Tibial artery (tissue), 4 donors: ENCODE measurements at regions not wholly inside any gene's neighbourhood (a gene's known extent, or its start where the extent isn't known, plus 50 kb on each side); places are given as distances from the start of the nearest gene placed in this dataset.
A peak's percentile ranks its signal among the peaks of the same experiment; 100 is the strongest.

Source experiments
- DNase-seq, 2 donors: peaks; one replicate each; pipeline ENCODE4 v3.0.0-alpha.2; 2019
- H3K27ac ChIP-seq, 2 donors: fragments of 200-600 bp; sonication (generic) in 1 of 2; 1 replicate in 1 of 2; 2 replicates in 1 of 2; pipeline ENCODE4 v1.5.1; 2018 to 2019; ENCODE audit warnings: mild to moderate bottlenecking in 1 of 2
- H3K27me3 ChIP-seq, 2 donors: fragments of 200-600 bp; sonication (generic) in 1 of 2; one replicate each; pipeline versions ENCODE4 v1.5.1 to v1.6.0; 2016 to 2019
- H3K36me3 ChIP-seq, 3 donors: fragments of 200-600 bp; sonication (generic) in 2 of 3; one replicate each; pipeline ENCODE4 v1.5.1; 2016 to 2019; ENCODE audit warnings: mild to moderate bottlenecking in 2 of 3
- H3K4me1 ChIP-seq, 4 donors: fragments of 200-600 bp; sonication (generic) in 2 of 4; 1 replicate in 3 of 4; 2 replicates in 1 of 4; pipeline ENCODE4 v1.5.1; 2016 to 2019
- H3K4me3 ChIP-seq, 2 donors: fragments of 200-600 bp; sonication (generic) in 1 of 2; 1 replicate in 1 of 2; 2 replicates in 1 of 2; pipeline ENCODE4 v1.5.1; 2018 to 2019; ENCODE audit warnings: mild to moderate bottlenecking in 2 of 2
- H3K9me3 ChIP-seq, 3 donors: fragments of 200-600 bp; sonication (generic) in 1 of 3; one replicate each; pipeline ENCODE4 v1.5.1; 2016 to 2019
- intact Hi-C: fragments of 100-400 bp; cut with DNase I; formaldehyde crosslinking; loops from one replicate; pipeline ENCODE4 v1.15.0; 2023; ENCODE audit warnings: low total_unique reads
- TF ChIP-seq, protein P1 (sequence below), 2 experiments: fragments of 200-600 bp in 1 of 2; fragments of 450-650 bp in 1 of 2; IDR thresholded peaks; one replicate each; pipeline ENCODE4 v1.5.1; 2017 to 2019; ENCODE audit warnings: antibody characterized with exemption in 2 of 2, mild to moderate bottlenecking in 1 of 2, moderate library complexity in 1 of 2

- DNase-seq: no peak
- Histone ChIP-seq H3K27ac (no peak overlapping the region), H3K4me3 (no peak overlapping the region), H3K4me1 (peaks cover 0 to 6% (median 3%) of the 10 kb centered on the region in 4 donors), H3K9me3 (no peaks in the 10 kb centered on the region), H3K36me3 (no peaks in the 10 kb centered on the region), H3K27me3 (no peaks in the 10 kb centered on the region)
- intact Hi-C loops: loop anchor here (5.0 to 10.0 kb wide), 2 partner anchors 340 to 622 kb away; no protein-coding TSS in a partner anchor
- TF ChIP-seq, protein P1, sequence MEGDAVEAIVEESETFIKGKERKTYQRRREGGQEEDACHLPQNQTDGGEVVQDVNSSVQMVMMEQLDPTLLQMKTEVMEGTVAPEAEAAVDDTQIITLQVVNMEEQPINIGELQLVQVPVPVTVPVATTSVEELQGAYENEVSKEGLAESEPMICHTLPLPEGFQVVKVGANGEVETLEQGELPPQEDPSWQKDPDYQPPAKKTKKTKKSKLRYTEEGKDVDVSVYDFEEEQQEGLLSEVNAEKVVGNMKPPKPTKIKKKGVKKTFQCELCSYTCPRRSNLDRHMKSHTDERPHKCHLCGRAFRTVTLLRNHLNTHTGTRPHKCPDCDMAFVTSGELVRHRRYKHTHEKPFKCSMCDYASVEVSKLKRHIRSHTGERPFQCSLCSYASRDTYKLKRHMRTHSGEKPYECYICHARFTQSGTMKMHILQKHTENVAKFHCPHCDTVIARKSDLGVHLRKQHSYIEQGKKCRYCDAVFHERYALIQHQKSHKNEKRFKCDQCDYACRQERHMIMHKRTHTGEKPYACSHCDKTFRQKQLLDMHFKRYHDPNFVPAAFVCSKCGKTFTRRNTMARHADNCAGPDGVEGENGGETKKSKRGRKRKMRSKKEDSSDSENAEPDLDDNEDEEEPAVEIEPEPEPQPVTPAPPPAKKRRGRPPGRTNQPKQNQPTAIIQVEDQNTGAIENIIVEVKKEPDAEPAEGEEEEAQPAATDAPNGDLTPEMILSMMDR (IDR thresholded peaks at IDR 0.05): no peak
Measured at GRCh38 chr6:27174958-27175357, 72.5 kb upstream of the PRSS16 start.

DNA sequence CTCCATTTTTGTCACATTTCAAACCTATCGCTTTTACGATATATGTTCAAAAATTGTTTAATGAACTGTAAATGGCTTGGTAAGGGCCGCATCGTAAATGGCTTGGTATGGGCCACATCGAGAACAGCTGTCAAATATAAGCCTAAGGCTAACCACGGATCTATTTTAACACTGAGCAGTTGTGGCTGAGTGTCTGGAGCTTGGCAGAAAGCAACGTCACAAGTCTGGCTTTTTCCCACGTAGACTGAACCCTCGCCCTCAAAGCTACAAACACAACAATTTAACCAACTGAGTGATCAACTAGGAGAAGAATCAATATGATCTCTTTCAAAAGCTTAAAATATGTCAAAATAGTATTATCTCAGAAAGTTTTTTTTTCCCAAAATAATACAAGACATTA lies 71.4 kb upstream of the PRSS16 start:
- DNase-seq: no peak
- Histone ChIP-seq H3K36me3 (no peaks in the 10 kb centered on the region), H3K4me3 (no peak overlapping the region), H3K4me1 (peaks cover 0 to 6% (median 3%) of the 10 kb centered on the region in 4 donors), H3K27me3 (no peaks in the 10 kb centered on the region), H3K27ac (no peak overlapping the region), H3K9me3 (no peaks in the 10 kb centered on the region)
- intact Hi-C loops: loop anchor here (5.0 to 10.0 kb wide), 2 partner anchors 339 to 621 kb away; no protein-coding TSS in a partner anchor
- TF ChIP-seq, protein P1 (IDR thresholded peaks at IDR 0.05): no peak

DNA sequence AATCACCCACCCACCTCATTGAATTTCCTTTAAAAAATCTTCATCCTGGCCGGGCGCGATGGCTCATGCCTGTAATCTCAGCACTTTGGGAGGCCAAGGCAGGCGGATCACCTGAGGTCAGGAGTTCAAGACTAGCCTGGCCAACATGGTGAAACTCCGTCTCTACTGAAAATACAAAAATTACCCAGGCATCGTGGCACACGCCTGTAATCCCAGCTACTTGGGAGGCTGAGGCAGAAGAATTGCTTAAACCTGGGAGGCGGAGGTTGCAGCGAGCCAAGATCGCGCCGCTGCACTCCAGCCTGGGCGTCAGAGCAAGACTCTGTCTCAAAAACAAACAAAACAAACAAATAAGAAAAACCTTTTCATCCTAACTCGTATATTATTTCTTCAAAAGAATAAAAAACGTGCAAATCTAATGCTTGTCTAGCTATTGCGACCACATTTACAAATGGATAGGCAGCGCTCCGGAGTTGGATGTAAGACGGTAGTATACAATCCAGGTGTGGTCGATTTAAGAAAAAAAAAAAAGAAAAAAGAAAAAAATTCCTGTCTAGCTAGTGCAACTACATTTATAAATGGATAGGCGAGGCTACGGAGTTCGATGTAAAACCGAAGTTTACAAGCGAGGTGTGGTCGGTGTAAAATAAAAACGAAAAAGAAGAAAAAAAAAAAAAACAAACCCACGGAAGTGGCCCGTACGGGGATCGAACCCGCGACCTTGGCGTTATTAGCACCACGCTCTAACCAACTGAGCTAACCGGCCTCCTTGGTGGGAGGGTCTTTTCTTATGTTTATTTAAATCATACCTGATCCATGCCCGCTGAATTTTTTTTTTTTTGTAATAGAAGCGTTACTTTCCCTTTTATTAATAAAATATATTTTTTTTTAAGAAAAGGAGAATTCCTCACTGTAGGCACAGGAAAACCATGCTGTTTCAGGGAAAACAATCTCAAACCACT lies 70.7 kb upstream of the PRSS16 start:
- Histone ChIP-seq H3K9me3 (no peaks in the 10 kb centered on the region), H3K4me3 (peak overlapping the region; percentile 77 to 96), H3K36me3 (no peaks in the 10 kb centered on the region), H3K27ac (peak overlapping the region; percentile 82 to 83), H3K27me3 (no peaks in the 10 kb centered on the region), H3K4me1 (peaks cover 0 to 6% (median 3%) of the 10 kb centered on the region in 4 donors)
- no peak for DNase-seq
- intact Hi-C loops: loop anchor here (5.0 to 10.0 kb wide), 2 partner anchors 338 to 620 kb away; no protein-coding TSS in a partner anchor
- TF ChIP-seq, protein P1 (IDR thresholded peaks at IDR 0.05): no peak

DNA sequence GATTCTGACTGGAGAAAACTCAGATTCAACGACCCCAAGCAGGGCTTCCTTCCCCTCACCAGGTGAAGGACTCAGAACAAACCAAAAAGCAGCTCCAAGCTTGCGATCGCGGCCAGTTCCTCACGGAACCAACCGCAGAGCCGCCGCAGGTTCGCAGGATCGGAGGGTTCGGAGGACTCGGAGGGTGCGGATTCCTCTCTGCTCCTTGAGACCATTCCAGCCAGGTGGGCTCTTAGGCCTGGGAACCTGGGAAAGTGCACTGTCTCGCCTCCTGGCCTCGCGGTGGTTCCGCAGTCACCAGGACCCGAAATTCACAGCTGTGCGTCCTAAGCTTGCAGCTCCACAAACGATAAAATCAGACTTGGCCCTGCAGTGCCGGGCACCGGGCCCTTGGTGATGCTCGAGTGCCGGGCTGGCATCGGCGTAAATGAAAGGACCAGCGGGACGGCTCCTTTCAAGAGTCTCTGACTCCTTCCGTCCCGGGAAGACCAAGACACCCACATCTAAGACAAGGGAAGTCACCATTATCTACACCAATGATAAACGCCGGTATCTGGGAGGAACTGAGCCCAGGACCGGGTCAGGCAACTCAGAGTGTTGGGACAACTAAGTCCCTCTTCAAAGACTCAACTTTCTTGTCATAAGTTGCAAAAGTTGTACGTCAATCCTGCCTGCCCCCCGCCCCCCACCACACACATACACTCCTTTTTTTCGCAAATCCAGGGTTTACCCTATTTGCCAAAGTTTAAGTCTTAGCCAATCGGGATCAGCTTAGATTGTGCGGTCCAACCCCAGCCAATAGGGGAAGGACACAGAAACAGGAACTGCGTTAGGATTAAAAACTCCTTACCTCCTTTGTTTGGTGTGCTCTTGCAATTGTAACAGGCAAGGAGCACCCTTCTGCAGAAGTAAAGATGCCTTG lies 69.8 kb upstream of the PRSS16 start:
- Histone ChIP-seq H3K9me3 (no peaks in the 10 kb centered on the region), H3K27ac (peak overlapping the region; percentile 82 to 83), H3K27me3 (no peaks in the 10 kb centered on the region), H3K4me3 (peak overlapping the region; percentile 77 to 96), H3K36me3 (no peaks in the 10 kb centered on the region), H3K4me1 (peaks cover 0 to 6% (median 3%) of the 10 kb centered on the region in 4 donors)
- intact Hi-C loops: loop anchor here (5.0 to 10.0 kb wide), 2 partner anchors 337 to 620 kb away; no protein-coding TSS in a partner anchor
- peak; percentile 73 to 90 for DNase-seq
- TF ChIP-seq, protein P1 (IDR thresholded peaks at IDR 0.05): peak in 1 of 2 experiments; percentile 52

DNA sequence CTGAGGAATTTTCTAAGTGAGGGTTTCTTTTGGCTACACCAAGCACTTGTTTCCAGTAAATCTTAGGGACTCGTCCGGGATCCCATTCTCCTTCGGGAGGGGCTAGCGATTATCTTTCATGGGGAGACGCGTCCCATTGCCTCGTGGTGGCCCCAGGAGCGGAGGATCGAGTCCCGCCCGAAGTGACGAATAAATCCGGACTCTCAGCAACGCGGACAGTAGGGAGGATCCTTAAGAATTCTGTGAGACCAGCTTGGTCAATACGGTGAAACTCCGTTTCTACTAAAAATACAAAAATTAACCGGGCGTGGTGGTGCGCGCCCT lies 69.1 kb upstream of the PRSS16 start:
- no peak for DNase-seq
- H3K9me3 ChIP-seq: no peaks in the 10 kb centered on the region
- peak overlapping the region; percentile 77 to 96 for H3K4me3 ChIP-seq
- peak overlapping the region; percentile 82 to 83 for H3K27ac ChIP-seq
- no peaks in the 10 kb centered on the region for H3K36me3 ChIP-seq
- H3K4me1 ChIP-seq: peaks cover 0 to 6% (median 3%) of the 10 kb centered on the region in 4 donors
- TF ChIP-seq, protein P1 (IDR thresholded peaks at IDR 0.05): no peak
- intact Hi-C loops: loop anchor here (5.0 to 10.0 kb wide), 2 partner anchors 336 to 619 kb away; no protein-coding TSS in a partner anchor
- peaks cover 0 to 3% of the 10 kb centered on the region in 2 donors for H3K27me3 ChIP-seq
